ENCODE measurements at regions not wholly inside any gene's neighbourhood (a gene's known extent, or its start where the extent isn't known, plus 50 kb on each side); places are given as distances from the start of the nearest gene placed in this dataset.

DNA sequence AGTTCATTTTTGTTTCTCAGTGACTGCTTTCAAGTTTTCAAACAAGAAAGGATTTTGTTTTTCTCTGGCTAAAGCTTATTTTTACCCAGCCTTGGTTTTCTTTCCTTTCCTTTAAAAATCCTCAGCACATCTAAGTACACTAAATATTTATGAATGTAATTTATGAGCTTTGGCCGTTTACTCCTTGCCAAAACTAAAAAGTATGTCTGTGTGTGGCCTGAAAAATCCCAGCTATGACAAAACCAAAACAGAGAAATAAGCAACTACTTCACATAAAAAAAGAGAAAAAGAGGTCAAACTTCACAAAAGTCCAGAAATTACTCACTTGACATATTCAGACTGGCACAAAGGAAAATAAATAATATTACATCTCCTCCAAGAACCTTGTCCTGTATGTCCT lies 365.1 kb upstream of the NFE2L3 start:
- no peak overlapping the region for H3K4me3 ChIP-seq (ENCODE audit: low read depth, low read length)
- TF ChIP-seq, protein P1, sequence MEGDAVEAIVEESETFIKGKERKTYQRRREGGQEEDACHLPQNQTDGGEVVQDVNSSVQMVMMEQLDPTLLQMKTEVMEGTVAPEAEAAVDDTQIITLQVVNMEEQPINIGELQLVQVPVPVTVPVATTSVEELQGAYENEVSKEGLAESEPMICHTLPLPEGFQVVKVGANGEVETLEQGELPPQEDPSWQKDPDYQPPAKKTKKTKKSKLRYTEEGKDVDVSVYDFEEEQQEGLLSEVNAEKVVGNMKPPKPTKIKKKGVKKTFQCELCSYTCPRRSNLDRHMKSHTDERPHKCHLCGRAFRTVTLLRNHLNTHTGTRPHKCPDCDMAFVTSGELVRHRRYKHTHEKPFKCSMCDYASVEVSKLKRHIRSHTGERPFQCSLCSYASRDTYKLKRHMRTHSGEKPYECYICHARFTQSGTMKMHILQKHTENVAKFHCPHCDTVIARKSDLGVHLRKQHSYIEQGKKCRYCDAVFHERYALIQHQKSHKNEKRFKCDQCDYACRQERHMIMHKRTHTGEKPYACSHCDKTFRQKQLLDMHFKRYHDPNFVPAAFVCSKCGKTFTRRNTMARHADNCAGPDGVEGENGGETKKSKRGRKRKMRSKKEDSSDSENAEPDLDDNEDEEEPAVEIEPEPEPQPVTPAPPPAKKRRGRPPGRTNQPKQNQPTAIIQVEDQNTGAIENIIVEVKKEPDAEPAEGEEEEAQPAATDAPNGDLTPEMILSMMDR (conservative IDR thresholded peaks at IDR 0.05; ENCODE audit: low read depth, low read length) = no peak
- DNase-seq (ENCODE audit: low read depth) = no peak

DNA sequence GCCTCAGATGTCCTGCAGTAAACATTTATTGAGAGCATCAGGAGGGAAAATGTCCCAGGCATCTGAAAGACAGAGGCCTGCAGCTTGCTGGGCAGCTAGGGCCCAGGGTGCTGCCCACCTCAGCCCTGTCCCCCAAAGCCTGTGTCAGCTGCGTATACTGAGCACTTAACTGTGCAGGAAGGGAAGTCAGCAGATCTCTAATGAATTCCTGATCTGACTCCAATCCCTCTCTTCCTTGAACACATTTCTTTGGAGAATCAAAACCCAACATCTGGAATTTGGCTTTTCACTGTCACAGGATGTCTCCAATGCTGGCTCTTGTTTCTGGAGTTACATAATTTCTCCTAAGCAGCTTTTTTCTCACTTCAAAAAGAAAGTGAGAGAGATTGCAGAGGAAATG lies 364.7 kb upstream of the NFE2L3 start:
- no peak for DNase-seq (ENCODE audit: low read depth)
- TF ChIP-seq, protein P1 (conservative IDR thresholded peaks at IDR 0.05; ENCODE audit: low read depth, low read length) = no peak
- H3K4me3 ChIP-seq (ENCODE audit: low read depth, low read length) = no peak overlapping the region

DNA sequence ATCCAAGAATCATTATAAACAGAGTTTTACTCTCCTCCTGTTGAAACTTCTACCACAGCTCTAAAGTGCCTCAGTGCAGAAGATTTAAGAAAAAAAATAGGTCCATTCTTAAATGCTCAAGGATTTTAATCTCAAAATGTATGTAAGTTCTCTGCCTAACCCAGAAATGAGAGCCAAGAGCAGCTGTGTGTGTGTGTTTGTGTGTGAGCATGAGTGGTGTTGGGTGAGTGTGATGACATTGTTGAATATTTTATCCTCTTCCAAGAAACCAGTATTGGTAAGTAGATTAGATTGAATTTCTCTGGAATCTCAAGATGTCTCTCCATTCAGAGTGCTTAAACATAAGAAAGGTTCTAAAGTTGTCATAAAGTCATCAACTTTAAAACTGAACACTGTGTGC lies 363.6 kb upstream of the NFE2L3 start:
- TF ChIP-seq, protein P1 (conservative IDR thresholded peaks at IDR 0.05; ENCODE audit: low read depth, low read length) = no peak
- no peak for DNase-seq (ENCODE audit: low read depth)
- H3K4me3 ChIP-seq (ENCODE audit: low read depth, low read length) = no peak overlapping the region

DNA sequence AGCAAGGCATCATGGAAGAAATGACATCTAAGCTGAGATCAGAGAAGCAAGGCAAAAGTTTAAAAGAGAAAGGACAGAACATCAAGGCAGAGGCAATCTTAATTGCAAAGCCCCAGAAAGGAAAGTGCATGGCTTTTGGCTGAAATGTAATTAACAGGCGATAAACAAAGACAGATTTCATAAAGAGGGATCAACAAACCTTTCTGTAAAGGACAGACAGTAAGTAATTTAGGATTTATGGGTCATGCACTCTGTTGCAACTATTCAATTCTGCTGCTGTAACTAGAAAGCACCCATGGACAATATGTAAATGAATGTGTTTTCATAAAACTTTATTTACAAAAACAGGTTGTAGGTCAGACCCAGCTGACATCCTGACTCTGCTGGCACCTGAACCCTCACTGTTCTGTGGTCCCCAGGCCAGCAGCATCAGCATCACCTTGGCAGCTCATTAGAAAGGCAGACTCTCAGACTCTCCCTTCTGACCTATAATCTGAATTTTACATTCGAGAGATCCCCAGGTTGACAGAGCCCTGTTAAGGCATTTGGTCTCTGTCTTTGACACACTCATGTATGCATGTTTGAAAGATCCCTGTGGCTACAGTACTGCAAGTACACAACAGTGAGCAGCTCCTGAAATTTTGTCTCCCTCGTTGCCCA lies 362.9 kb upstream of the NFE2L3 start:
- TF ChIP-seq, protein P1 (conservative IDR thresholded peaks at IDR 0.05; ENCODE audit: low read depth, low read length) = no peak
- no peak overlapping the region for H3K4me3 ChIP-seq (ENCODE audit: low read depth, low read length)
- DNase-seq (ENCODE audit: low read depth) = no peak

DNA sequence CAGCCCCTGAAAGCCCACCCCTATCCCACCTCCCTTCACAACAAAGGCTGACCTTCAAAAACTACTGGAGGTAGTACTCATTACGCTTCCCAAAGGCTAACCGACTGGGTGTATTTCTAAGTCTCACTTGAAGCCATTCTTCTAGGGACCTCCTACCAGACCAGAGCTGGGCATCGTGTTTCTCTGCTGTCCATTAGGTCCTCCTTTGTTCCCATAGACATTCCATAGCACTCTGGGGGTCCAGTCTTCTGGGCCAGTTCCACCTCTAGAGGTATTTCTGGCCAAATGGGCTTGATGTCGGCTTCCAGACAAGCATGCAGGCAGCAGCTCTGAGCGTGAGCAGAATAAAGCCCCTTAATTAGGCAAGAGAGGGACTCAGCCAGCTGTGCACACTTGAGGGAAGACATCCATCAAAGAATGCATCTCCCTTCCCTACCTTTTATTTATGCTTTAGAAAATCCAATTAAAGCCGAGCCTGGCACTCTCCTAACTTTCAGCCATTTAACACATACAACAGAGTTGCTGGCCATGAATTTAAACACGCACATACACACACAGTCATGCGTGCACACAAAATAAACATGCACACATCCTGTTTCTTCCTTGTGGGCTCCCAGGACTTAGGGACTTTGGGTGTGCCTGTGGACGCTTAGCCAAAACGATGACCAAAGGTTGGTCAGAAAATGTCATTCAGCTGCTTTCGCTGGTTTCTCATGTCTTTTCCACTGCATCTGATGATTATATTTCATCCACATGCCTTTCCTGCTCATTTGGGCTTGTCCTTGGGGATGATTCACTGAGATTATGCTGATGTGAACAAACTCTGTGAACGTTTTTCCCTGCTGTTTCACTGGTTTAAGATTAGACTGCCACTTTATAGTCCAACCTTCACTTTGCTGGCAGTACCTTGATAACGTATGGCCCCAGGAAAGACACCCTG lies 362.0 kb upstream of the NFE2L3 start:
- TF ChIP-seq, protein P1 (conservative IDR thresholded peaks at IDR 0.05; ENCODE audit: low read depth, low read length) = no peak
- no peak for DNase-seq (ENCODE audit: low read depth)

DNA sequence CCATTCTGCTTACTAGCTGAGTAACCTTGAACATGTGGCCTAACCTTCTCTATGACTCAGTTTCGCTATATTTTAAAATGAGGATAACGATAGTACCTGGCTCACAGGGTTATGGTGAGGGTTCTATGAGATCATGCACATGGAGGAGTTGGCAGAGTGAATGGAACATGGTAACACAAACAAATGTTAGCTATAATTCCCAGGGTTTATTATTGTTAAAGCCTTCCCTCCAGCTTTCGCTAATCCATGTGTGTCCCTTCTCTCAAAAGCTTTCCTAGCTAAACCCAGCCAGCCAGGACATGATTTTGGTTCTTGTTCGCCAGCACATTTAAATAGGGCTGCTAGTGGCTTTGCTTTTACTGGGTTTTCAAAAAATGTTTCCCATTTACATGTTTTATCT lies 361.0 kb upstream of the NFE2L3 start:
- DNase-seq (ENCODE audit: low read depth) = no peak
- no peak overlapping the region for H3K4me3 ChIP-seq (ENCODE audit: low read depth, low read length)
- TF ChIP-seq, protein P1 (conservative IDR thresholded peaks at IDR 0.05; ENCODE audit: low read depth, low read length) = no peak

More for the DNA sequence above, 362.0 kb upstream of the NFE2L3 start:
- no peak overlapping the region for H3K4me3 ChIP-seq (ENCODE audit: low read depth, low read length)

Measured in choroid plexus epithelial cell (primary cell).